A172 (cell line): ENCODE measurements at regions not wholly inside any gene's neighbourhood (a gene's known extent, or its start where the extent isn't known, plus 50 kb on each side); places are given as distances from the start of the nearest gene placed in this dataset.
"Not testable (repeated sequence)": the region's sequence is repeated elsewhere in the genome, so short reads cannot be mapped to it uniquely, and the experiment has no call there.

Source experiments
- DNase-seq: peaks from one replicate; pipeline ENCODE4 v3.0.0-alpha.2; 2015; ENCODE audit warnings: low spot score

GRCh38 chr14:54010981-54011380 lies 54.4 kb upstream of the BMP4 start:
- DNase-seq, result no peak

- DNase-seq, result no peak
These were observed 66.4 kb upstream of the BMP4 start for GRCh38 chr14:54023027-54023426.

- DNase-seq, result peak; percentile 15
These were observed 69.0 kb upstream of the BMP4 start for GRCh38 chr14:54025661-54026060.

- no peak for DNase-seq
These were observed 70.0 kb upstream of the BMP4 start for GRCh38 chr14:54026671-54027070.

- not testable (repeated sequence) for DNase-seq
These were observed 74.4 kb upstream of the BMP4 start for GRCh38 chr14:54030996-54031395.

GRCh38 chr14:54033285-54033684 lies 76.7 kb upstream of the BMP4 start:
- DNase-seq, result not testable (repeated sequence)

GRCh38 chr14:54038724-54039123 lies 82.1 kb upstream of the BMP4 start:
- no peak for DNase-seq

- DNase-seq, result no peak
These were observed 82.7 kb upstream of the BMP4 start for GRCh38 chr14:54039311-54039710.

- DNase-seq, result no peak
These were observed 84.2 kb upstream of the BMP4 start for GRCh38 chr14:54040846-54041245.

GRCh38 chr14:54046250-54046649 lies 89.6 kb upstream of the BMP4 start:
- DNase-seq, result no peak

GRCh38 chr14:54047645-54048308 lies 91.2 kb upstream of the BMP4 start:
- no peak for DNase-seq

- no peak for DNase-seq
These were observed 91.7 kb upstream of the BMP4 start for GRCh38 chr14:54048311-54048710.

GRCh38 chr14:54048736-54049135 lies 92.1 kb upstream of the BMP4 start:
- no peak for DNase-seq

- no peak for DNase-seq
These were observed 94.1 kb upstream of the BMP4 start for GRCh38 chr14:54050759-54051158.

GRCh38 chr14:54052696-54053385 lies 96.2 kb upstream of the BMP4 start:
- no peak for DNase-seq

GRCh38 chr14:54053386-54053745 lies 96.7 kb upstream of the BMP4 start:
- DNase-seq, result no peak

GRCh38 chr14:54058505-54058904 lies 101.9 kb upstream of the BMP4 start:
- DNase-seq, result no peak

GRCh38 chr14:54083549-54084239 lies 127.1 kb upstream of the BMP4 start:
- DNase-seq, result no peak

GRCh38 chr14:54085232-54085761 lies 128.7 kb upstream of the BMP4 start:
- DNase-seq, result no peak

GRCh38 chr14:54085841-54086240 lies 129.2 kb upstream of the BMP4 start:
- DNase-seq, result no peak

- DNase-seq, result no peak
These were observed 130.1 kb upstream of the BMP4 start for GRCh38 chr14:54086767-54087166.

GRCh38 chr14:54087376-54087775 lies 130.8 kb upstream of the BMP4 start:
- DNase-seq, result no peak

GRCh38 chr14:54088271-54088670 lies 131.6 kb upstream of the BMP4 start:
- DNase-seq, result no peak
